Prostate gland (tissue), 2 donors: ENCODE measurements at regions not wholly inside any gene's neighbourhood (a gene's known extent, or its start where the extent isn't known, plus 50 kb on each side); places are given as distances from the start of the nearest gene placed in this dataset.

Source experiments
- DNase-seq: peaks from one replicate; pipeline ENCODE4 v3.0.0-alpha.2; 2019; ENCODE audit warnings: low spot score
- H3K27ac ChIP-seq, 2 donors: fragments of 200-600 bp; sonication (generic); 2 replicates each; pipeline ENCODE4 v1.5.1; 2017 to 2019
- H3K27me3 ChIP-seq: fragments of 200-600 bp; sonication (generic); replicated peaks from 2 replicates; pipeline ENCODE4 v1.5.1; 2019; ENCODE audit not compliant: insufficient read depth
- H3K36me3 ChIP-seq, 2 donors: fragments of 200-600 bp; sonication (generic); 1 replicate in 1 of 2; 2 replicates in 1 of 2; pipeline versions ENCODE4 v1.5.1 to v1.8.1; 2017 to 2019
- H3K4me1 ChIP-seq: fragments of 200-600 bp; sonication (generic); replicated peaks from 2 replicates; pipeline ENCODE4 v1.5.1; 2019
- H3K4me3 ChIP-seq, 2 donors: fragments of 200-600 bp; sonication (generic); 2 replicates each; pipeline ENCODE4 v1.5.1; 2017 to 2019
- H3K9me3 ChIP-seq: fragments of 200-600 bp; sonication (generic); 2 replicates; pipeline ENCODE4 v1.5.1; 2017
- POLR2A ChIP-seq: fragments of 450-650 bp; IDR thresholded peaks from one replicate; pipeline ENCODE4 v1.6.1; 2016; ENCODE audit warnings: antibody characterized with exemption, mild to moderate bottlenecking
- POLR2AphosphoS5 ChIP-seq: sonication (generic); formaldehyde crosslinking; IDR thresholded peaks from one replicate; pipeline ENCODE4 v1.6.1; 2017; ENCODE audit warnings: antibody characterized with exemption
- WGBS: methylation state at CpG from one replicate; pipeline ENCODE4 v1.1.5; 2018; 5-methylcytosine and 5-hydroxymethylcytosine counted together
- intact Hi-C: fragments of 100-400 bp; cut with DNase I; formaldehyde crosslinking; loops from one replicate; pipeline ENCODE4 v1.14.2; 2022
- TF ChIP-seq, protein P1 (sequence below), 4 experiments: fragments of 200-600 bp in 2 of 4; fragments of 450-650 bp in 2 of 4; sonication (generic) in 2 of 4; IDR thresholded peaks; 1 replicate in 3 of 4; 2 replicates in 1 of 4; pipeline ENCODE4 v1.5.1; 2016 to 2019; ENCODE audit warnings: antibody characterized with exemption in 4 of 4, mild to moderate bottlenecking in 2 of 4, moderate library complexity in 2 of 4

DNA sequence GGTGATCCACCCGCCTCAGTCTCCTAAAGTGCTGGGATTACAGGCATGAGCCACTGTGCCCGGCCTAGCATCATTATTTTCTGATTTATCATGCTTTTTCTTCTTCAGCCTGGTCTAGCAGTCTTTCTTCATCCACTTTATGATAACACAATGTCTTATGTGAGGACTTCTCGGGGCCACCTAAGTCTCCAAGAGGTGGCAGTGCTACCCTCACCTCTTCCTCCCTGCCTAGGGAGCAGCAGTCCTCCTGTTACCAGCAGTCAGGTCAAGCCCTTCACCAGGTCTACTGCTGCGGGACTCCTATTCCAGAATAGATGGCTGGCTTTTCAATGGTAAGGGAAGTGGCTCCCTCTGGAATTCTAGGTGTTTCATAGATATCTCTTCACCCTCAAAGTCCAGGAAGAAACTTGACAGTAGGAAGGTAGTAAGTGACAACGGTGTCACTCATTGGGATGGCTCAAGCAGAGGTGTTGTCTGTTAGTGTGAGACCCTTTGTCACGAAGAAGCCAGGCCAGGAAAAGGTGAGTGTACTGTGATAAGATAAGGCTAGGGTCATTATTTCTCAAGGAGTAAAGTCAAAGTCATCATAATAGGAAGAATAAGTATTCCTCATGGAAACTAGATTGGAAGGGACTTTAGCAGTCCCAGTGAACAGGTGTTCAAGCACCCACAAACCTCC is 164.0 kb downstream of the KLF5 start:
- intact Hi-C loops, result no loop called here
- DNase-seq, result no peak
- Histone ChIP-seq H3K27ac (no peak overlapping the region), H3K27me3 (no peaks in the 10 kb centered on the region), H3K4me1 (no peaks in the 10 kb centered on the region), H3K36me3 (no peaks in the 10 kb centered on the region), H3K4me3 (no peak overlapping the region), H3K9me3 (no peaks in the 10 kb centered on the region)
- TF ChIP-seq POLR2A, result no peak
- TF ChIP-seq POLR2AphosphoS5, result no peak
- TF ChIP-seq, protein P1, sequence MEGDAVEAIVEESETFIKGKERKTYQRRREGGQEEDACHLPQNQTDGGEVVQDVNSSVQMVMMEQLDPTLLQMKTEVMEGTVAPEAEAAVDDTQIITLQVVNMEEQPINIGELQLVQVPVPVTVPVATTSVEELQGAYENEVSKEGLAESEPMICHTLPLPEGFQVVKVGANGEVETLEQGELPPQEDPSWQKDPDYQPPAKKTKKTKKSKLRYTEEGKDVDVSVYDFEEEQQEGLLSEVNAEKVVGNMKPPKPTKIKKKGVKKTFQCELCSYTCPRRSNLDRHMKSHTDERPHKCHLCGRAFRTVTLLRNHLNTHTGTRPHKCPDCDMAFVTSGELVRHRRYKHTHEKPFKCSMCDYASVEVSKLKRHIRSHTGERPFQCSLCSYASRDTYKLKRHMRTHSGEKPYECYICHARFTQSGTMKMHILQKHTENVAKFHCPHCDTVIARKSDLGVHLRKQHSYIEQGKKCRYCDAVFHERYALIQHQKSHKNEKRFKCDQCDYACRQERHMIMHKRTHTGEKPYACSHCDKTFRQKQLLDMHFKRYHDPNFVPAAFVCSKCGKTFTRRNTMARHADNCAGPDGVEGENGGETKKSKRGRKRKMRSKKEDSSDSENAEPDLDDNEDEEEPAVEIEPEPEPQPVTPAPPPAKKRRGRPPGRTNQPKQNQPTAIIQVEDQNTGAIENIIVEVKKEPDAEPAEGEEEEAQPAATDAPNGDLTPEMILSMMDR (IDR thresholded peaks at IDR 0.05), result no peak
- WGBS, result 98% methylated on average over 6 of the region's 6 CpGs

DNA sequence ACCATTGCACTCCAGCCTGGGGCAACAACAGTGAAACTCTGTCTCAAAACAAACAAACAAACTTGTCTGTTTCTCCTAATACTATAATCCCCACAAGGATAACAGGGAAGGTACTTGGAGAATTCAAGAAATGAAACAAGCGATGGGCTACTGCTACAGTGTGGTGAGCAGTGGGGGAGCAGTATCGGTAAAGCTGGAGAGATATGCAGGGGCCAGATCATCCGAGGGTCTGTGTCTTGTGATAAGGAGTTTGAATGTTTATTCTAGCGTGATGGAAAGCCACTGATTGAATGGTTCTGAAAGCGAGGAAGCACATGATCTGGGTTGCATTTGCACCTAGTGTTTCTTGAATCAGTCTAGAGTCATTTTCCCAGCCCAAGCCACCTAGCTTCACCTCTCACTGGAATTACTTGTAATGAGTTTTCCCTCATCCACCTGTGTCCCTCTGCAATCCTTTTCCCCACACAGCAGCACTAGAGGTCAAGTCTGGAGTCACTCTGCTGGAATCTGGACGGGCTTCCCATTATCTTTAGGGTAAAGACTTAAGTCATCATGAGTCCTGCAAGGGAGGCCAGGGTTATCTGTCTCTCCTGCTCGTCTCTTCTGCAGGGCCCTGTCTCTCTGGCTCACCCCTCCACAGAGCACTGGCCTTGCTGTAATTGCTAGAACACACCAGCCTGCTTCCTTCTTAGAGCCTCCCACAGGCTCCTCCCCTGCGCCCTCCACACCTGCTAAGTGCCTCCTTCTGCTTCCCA is 162.3 kb downstream of the KLF5 start:
- H3K27me3 ChIP-seq, result no peaks in the 10 kb centered on the region
- intact Hi-C loops, result no loop called here
- H3K9me3 ChIP-seq, result no peaks in the 10 kb centered on the region
- no peak overlapping the region for H3K27ac ChIP-seq
- H3K36me3 ChIP-seq, result no peaks in the 10 kb centered on the region
- TF ChIP-seq, protein P1 (IDR thresholded peaks at IDR 0.05), result no peak
- no peak for TF ChIP-seq POLR2AphosphoS5
- no peak for TF ChIP-seq POLR2A
- WGBS, result 76% methylated on average over 8 of the region's 8 CpGs
- no peaks in the 10 kb centered on the region for H3K4me1 ChIP-seq
- no peak overlapping the region for H3K4me3 ChIP-seq
- no peak for DNase-seq

DNA sequence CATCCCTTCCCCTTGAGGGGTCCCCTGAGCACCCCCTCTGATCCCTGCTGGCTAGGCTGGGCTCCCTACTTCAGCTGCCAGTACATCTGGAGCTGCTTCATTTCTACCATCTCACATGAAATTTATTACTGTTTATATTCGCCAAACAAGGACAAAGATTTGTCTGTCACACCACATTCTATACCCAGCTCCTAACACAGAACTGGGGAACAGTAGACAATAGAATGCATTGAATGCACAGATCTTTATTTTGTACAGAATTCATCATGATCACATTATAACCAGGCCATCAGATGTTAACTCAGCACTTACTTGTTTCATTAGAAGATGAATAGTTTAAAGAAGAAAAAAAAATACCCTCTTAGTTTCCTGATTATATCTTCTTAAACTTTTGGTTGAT is 159.4 kb downstream of the KLF5 start:
- no peak for DNase-seq
- H3K27ac ChIP-seq, result no peak overlapping the region
- intact Hi-C loops, result no loop called here
- no peaks in the 10 kb centered on the region for H3K4me1 ChIP-seq
- 46% methylated on average over 1 of the region's 1 CpG for WGBS
- no peaks in the 10 kb centered on the region for H3K9me3 ChIP-seq
- H3K36me3 ChIP-seq, result no peaks in the 10 kb centered on the region
- no peaks in the 10 kb centered on the region for H3K27me3 ChIP-seq
- TF ChIP-seq, protein P1 (IDR thresholded peaks at IDR 0.05), result no peak
- no peak for TF ChIP-seq POLR2AphosphoS5
- H3K4me3 ChIP-seq, result no peak overlapping the region

DNA sequence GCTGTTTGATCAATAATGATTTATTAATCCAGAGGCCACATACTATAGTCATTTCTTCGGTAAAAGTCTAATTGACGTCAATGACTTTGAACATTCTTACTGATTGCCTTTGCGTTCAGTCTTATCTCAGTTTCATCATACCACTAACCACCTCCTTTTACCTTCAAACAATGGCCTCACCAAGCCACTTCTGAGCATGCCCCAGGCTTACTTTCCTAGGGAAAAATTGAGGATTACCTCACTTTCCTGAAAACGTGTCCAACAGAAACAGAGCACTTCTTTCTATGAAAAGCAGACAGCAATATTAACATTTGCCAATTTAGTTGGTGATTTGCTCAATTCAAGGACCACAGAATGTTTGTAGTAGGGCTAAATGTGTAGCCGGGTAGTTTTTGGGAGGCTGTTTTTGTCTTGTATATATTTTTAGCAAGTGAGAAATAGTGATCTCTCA is 157.6 kb downstream of the KLF5 start:
- H3K4me3 ChIP-seq, result no peak overlapping the region
- no peaks in the 10 kb centered on the region for H3K9me3 ChIP-seq
- 61% methylated on average over 5 of the region's 5 CpGs for WGBS
- TF ChIP-seq POLR2AphosphoS5 (no peak), POLR2A (no peak)
- TF ChIP-seq, protein P1 (IDR thresholded peaks at IDR 0.05), result no peak
- no peaks in the 10 kb centered on the region for H3K27me3 ChIP-seq
- DNase-seq, result no peak
- no peak overlapping the region for H3K27ac ChIP-seq
- H3K36me3 ChIP-seq, result no peaks in the 10 kb centered on the region
- H3K4me1 ChIP-seq, result no peaks in the 10 kb centered on the region
- intact Hi-C loops, result no loop called here

DNA sequence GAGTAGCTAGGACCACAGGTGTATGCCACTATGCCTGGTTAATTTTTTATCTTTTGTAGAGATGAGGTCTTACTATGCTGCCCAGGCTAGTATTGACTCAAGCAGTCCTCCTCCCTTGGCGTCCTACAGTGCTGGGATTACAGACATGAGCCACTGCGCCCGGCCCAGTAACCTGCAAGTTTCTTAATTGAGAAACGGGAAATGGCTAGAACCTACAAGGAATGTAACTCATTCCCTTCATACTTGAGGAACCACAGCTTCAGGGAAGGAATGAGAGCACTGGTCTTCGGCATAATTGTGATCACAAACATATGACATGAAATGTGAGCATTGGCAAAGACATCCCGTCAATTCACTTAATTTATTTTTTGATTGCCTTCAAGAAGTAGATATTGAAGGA is 157.0 kb downstream of the KLF5 start:
- Histone ChIP-seq H3K4me1 (no peaks in the 10 kb centered on the region), H3K27ac (no peak overlapping the region), H3K4me3 (no peak overlapping the region), H3K36me3 (no peaks in the 10 kb centered on the region), H3K9me3 (no peaks in the 10 kb centered on the region), H3K27me3 (no peaks in the 10 kb centered on the region)
- intact Hi-C loops, result no loop called here
- TF ChIP-seq, protein P1 (IDR thresholded peaks at IDR 0.05), result no peak
- no peak for TF ChIP-seq POLR2AphosphoS5
- no peak for TF ChIP-seq POLR2A
- 90% methylated on average over 6 of the region's 6 CpGs for WGBS
- DNase-seq, result no peak
